Spinal cord (tissue), 9 donors: ENCODE measurements at regions not wholly inside any gene's neighbourhood (a gene's known extent, or its start where the extent isn't known, plus 50 kb on each side); places are given as distances from the start of the nearest gene placed in this dataset.
"Not testable (repeated sequence)": the region's sequence is repeated elsewhere in the genome, so short reads cannot be mapped to it uniquely, and the experiment has no call there.

Source experiments
- DNase-seq, 6 donors: peaks; one replicate each; pipeline versions ENCODE4 v3.0.0 to v3.0.0-alpha.2; 2013 to 2015; ENCODE audit warnings: low spot score in 6 of 6, low read depth in 4 of 6
- H3K27ac ChIP-seq: one replicate; pipeline ENCODE4 v1.5.1; 2013; ENCODE audit warnings: low read depth, low read length, control low read depth
- H3K27me3 ChIP-seq: one replicate; pipeline ENCODE4 v1.6.1; 2013; ENCODE audit warnings: low read length; ENCODE audit not compliant: control insufficient read depth, insufficient read depth
- H3K36me3 ChIP-seq: one replicate; pipeline ENCODE4 v1.6.1; 2013; ENCODE audit warnings: low read length; ENCODE audit not compliant: control insufficient read depth, insufficient read depth
- H3K4me1 ChIP-seq: one replicate; pipeline ENCODE4 v1.6.1; 2013; ENCODE audit warnings: low read length; ENCODE audit not compliant: control insufficient read depth, insufficient read depth
- H3K4me3 ChIP-seq: one replicate; pipeline ENCODE4 v1.5.1; 2013; ENCODE audit warnings: low read depth, low read length, control low read depth
- H3K9me3 ChIP-seq: one replicate; pipeline ENCODE4 v1.6.1; 2013; ENCODE audit warnings: low read length; ENCODE audit not compliant: control insufficient read depth, insufficient read depth
- WGBS: methylation state at CpG from one replicate; pipeline ENCODE4 v1.1.5; 2013; ENCODE audit warnings: missing lambda C conversion rate; ENCODE audit not compliant: insufficient coverage; 5-methylcytosine and 5-hydroxymethylcytosine counted together
- donor health status: healthy.

GRCh38 chr16:29330623-29331022 is 75.9 kb downstream of the NPIPB11 start:
- H3K9me3 ChIP-seq, H3K4me3 ChIP-seq, H3K36me3 ChIP-seq, H3K27me3 ChIP-seq, DNase-seq, H3K27ac ChIP-seq, H3K4me1 ChIP-seq: not testable (repeated sequence)
- no CpG with 5 or more reads among the region's 5 CpGs for WGBS

- H3K4me3 ChIP-seq, H3K9me3 ChIP-seq, DNase-seq, H3K27me3 ChIP-seq, H3K36me3 ChIP-seq, H3K4me1 ChIP-seq, H3K27ac ChIP-seq: not testable (repeated sequence)
- WGBS: 79% methylated on average over 9 of the region's 11 CpGs
Observed at GRCh38 chr16:29328528-29328927, 78.0 kb downstream of the NPIPB11 start.

- not testable (repeated sequence) for H3K36me3 ChIP-seq, H3K4me1 ChIP-seq
- 63% methylated on average over 5 of the region's 12 CpGs for WGBS
Observed at GRCh38 chr16:29327631-29328408, 78.7 kb downstream of the NPIPB11 start.

GRCh38 chr16:29326164-29327125 is 80.1 kb downstream of the NPIPB11 start:
- H3K27me3 ChIP-seq, H3K27ac ChIP-seq, H3K9me3 ChIP-seq, DNase-seq, H3K4me3 ChIP-seq, H3K36me3 ChIP-seq, H3K4me1 ChIP-seq: not testable (repeated sequence)
- 88% methylated on average over 8 of the region's 34 CpGs for WGBS

More at GRCh38 chr16:29327631-29328408, 78.7 kb downstream of the NPIPB11 start:
- not testable (repeated sequence) for DNase-seq, H3K4me3 ChIP-seq, H3K27ac ChIP-seq, H3K27me3 ChIP-seq, H3K9me3 ChIP-seq

GRCh38 chr16:29323725-29324124 is 82.8 kb downstream of the NPIPB11 start:
- peaks cover 14% of the 10 kb centered on the region for H3K4me1 ChIP-seq
- 89% methylated on average over 6 of the region's 6 CpGs for WGBS
- not testable (repeated sequence) for H3K4me3 ChIP-seq, H3K27me3 ChIP-seq, H3K27ac ChIP-seq, H3K9me3 ChIP-seq, H3K36me3 ChIP-seq, DNase-seq

- Histone ChIP-seq H3K9me3 (no peaks in the 10 kb centered on the region), H3K27me3 (no peaks in the 10 kb centered on the region), H3K36me3 (peaks cover 5% of the 10 kb centered on the region), H3K4me1 (peaks cover 23% of the 10 kb centered on the region), H3K27ac (peak overlapping the region; percentile 15), H3K4me3 (no peak overlapping the region)
- DNase-seq: no peak
- WGBS: 52% methylated on average over 3 of the region's 9 CpGs
Observed at GRCh38 chr16:29321585-29321984, 84.9 kb downstream of the NPIPB11 start.

- Histone ChIP-seq H3K36me3 (peaks cover 5% of the 10 kb centered on the region), H3K9me3 (no peaks in the 10 kb centered on the region), H3K27me3 (no peaks in the 10 kb centered on the region), H3K4me1 (peaks cover 25% of the 10 kb centered on the region), H3K27ac (no peak overlapping the region), H3K4me3 (no peak overlapping the region)
- no peak for DNase-seq
- 94% methylated on average over 15 of the region's 18 CpGs for WGBS
Observed at GRCh38 chr16:29321000-29321393, 85.5 kb downstream of the NPIPB11 start.

- DNase-seq: no peak
- Histone ChIP-seq H3K36me3 (peaks cover 5% of the 10 kb centered on the region), H3K27ac (no peak overlapping the region), H3K4me3 (no peak overlapping the region), H3K27me3 (no peaks in the 10 kb centered on the region), H3K4me1 (peaks cover 27% of the 10 kb centered on the region), H3K9me3 (no peaks in the 10 kb centered on the region)
- WGBS: 93% methylated on average over 11 of the region's 14 CpGs
Observed at GRCh38 chr16:29320274-29320999, 86.1 kb downstream of the NPIPB11 start.

- Histone ChIP-seq H3K4me3 (no peak overlapping the region), H3K27ac (no peak overlapping the region), H3K27me3 (no peaks in the 10 kb centered on the region), H3K9me3 (no peaks in the 10 kb centered on the region), H3K36me3 (peaks cover 5% of the 10 kb centered on the region), H3K4me1 (peaks cover 27% of the 10 kb centered on the region)
- DNase-seq: no peak
- 78% methylated on average over 5 of the region's 10 CpGs for WGBS
Observed at GRCh38 chr16:29319726-29320125, 86.8 kb downstream of the NPIPB11 start.
